LNCAP (cell line): ENCODE measurements at regions not wholly inside any gene's neighbourhood (a gene's known extent, or its start where the extent isn't known, plus 50 kb on each side); places are given as distances from the start of the nearest gene placed in this dataset.

Source experiments
- TF ChIP-seq, protein P1 (sequence below): fragments of 450-650 bp; IDR thresholded peaks from 2 replicates; pipeline ENCODE4 v1.5.1; 2017; ENCODE audit warnings: mild to moderate bottlenecking

DNA sequence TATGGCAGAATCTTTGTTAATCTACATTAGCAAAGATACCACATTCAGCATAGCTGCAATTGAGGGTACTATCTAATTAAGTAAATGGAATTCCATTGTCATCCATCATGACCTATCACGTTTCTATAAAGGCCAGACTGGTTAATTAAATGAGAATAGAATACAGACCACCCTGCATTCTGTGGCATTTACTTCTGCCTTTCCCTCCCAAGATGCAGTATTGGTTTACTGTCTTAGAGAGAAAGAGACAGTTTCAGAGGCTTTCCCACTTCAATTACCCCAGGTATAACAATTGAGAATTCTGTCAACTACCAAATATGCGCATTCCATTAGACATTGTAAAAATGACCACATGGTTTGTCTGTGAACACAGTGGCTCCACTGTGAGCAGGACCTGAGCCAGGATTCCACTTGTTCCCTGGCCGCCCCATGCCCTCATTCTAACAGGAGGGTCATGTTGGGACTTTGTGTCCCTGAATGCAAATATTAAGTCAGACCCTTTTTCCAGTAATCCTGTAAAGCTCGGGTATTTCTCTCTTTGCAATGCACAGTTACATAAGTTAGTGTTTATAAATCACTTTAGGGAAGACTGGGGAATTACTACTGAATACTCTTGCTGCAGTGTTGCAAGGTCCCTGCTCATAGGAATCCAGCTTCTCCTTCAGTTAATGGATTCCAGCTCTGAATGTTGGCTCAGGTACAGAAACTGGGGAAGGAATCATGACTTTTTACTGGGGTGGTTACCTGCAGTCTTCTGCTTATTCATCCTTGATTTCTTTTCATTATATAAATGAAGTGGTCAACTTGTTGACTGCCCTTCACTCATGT is 261.0 kb downstream of the PDGFC start:
- TF ChIP-seq, protein P1, sequence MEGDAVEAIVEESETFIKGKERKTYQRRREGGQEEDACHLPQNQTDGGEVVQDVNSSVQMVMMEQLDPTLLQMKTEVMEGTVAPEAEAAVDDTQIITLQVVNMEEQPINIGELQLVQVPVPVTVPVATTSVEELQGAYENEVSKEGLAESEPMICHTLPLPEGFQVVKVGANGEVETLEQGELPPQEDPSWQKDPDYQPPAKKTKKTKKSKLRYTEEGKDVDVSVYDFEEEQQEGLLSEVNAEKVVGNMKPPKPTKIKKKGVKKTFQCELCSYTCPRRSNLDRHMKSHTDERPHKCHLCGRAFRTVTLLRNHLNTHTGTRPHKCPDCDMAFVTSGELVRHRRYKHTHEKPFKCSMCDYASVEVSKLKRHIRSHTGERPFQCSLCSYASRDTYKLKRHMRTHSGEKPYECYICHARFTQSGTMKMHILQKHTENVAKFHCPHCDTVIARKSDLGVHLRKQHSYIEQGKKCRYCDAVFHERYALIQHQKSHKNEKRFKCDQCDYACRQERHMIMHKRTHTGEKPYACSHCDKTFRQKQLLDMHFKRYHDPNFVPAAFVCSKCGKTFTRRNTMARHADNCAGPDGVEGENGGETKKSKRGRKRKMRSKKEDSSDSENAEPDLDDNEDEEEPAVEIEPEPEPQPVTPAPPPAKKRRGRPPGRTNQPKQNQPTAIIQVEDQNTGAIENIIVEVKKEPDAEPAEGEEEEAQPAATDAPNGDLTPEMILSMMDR, result no peak

DNA sequence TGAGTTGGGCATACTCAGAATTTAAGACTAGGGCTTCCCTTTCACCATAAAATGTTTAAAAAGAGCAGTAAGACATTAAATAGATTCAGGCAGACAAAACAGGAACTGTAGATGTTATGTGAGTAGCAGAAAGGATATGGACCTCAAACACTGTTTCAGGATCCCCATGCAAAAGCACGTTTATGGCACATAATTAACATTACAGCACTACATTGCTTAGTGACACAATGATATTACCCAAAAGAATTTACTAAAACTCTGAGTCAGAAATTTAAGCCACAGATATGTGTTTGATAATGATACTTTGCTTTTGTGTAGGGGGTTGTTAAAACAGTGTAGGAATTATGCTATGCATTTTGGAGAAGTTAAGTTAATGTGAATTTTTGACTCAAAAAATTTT is 266.3 kb downstream of the PDGFC start:
- TF ChIP-seq, protein P1, result no peak

GRCh38 chr4:156695163-156695562 is 276.4 kb downstream of the PDGFC start:
- TF ChIP-seq, protein P1, result no peak

DNA sequence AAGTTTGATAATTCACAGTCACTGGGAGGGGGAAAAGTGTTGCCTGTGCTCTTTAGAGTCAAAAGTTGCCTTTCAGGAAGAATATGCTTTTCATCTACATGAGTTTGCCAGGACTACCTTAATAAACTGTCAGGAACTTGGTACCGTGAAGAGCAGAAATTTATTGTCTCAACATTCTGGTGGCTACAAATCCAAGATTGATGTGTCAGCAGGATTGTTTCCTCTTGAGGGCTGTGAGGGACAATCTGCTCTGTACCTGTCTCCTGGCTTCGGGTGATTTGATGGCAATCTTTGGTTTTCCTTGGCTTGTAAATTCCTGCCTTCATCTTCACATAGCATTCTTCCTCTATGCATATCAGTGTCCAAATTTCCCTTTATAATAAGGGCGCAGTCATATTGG is 277.2 kb downstream of the PDGFC start:
- TF ChIP-seq, protein P1, result no peak

DNA sequence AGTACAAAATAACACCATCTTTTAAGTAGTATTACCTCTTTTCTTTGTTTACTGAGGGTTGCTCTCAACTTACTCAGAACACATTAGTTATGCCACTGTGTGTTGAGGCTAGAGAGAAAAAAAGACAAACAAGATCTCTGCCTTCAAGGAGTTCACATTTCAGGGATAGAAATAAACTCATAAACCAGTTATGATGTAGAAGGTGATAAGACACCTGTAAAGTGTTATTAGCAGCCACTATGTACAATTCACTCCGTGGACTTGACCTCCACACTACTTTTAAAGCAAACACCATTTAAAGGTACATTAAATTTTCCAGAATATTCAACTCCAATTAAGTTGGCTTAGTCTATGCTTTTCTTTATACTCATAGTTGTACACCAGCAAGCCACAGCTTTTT is 278.0 kb downstream of the PDGFC start:
- TF ChIP-seq, protein P1, result no peak

DNA sequence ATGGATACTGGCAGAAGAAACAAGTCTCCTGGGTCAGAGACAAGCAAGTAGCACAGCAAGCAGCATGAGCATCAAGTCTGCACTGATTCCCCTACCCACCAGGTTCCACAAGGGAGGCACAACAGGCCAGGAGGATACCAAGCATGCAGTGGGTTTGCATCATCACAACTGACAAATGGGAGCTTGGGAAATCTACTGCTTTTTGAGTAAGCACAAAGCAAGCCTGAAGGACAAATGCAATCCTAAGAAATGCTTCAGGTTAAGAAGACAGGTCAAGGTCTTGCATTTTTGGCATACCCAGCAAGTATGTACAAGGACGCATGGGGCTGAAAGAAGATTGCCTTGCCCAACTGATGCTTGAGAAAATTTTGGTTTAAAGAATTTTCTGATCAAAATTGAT is 279.6 kb downstream of the PDGFC start:
- TF ChIP-seq, protein P1, result no peak

- TF ChIP-seq, protein P1, result no peak
Observed at GRCh38 chr4:156690572-156690971, 281.0 kb downstream of the PDGFC start.

DNA sequence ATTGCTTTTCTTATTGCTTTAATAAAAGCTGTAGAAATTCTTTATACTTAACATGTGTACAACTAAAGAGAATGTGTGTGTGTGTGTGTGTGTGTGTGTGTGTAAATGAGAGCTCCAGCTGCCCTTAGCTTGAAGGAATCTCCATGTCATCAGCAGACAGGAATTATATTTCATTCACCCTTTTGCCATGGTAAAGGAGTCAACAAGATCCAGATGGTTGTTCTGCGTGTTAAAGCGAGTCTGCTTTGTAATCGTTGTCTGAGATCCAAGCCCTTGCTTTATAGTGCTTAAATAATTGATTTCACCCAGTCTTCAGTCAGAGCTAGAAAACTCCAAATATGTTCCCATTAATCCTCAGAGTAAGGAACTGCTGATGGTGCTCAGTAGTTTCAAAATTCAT is 285.5 kb downstream of the PDGFC start:
- TF ChIP-seq, protein P1, result no peak
